Right lobe of liver (tissue), 6 donors: ENCODE measurements at regions not wholly inside any gene's neighbourhood (a gene's known extent, or its start where the extent isn't known, plus 50 kb on each side); places are given as distances from the start of the nearest gene placed in this dataset.

ENCODE experiments used
- ATAC-seq, 4 donors: fragments of 200-7000 bp; cut with Tn5 transposase; one replicate each; pipeline ENCODE4 v1.9.1; 2020; ENCODE audit warnings: mild to moderate bottlenecking in 4 of 4, moderate library complexity in 4 of 4
- DNase-seq, 3 donors: peaks; one replicate each; pipeline ENCODE4 v3.0.0-alpha.2; 2020
- H3K27ac ChIP-seq, 3 donors: fragments of 200-600 bp; one replicate each; pipeline ENCODE4 v1.8.0; 2022
- H3K27me3 ChIP-seq, 2 donors: fragments of 200-600 bp; one replicate each; pipeline ENCODE4 v1.8.0; 2022
- H3K36me3 ChIP-seq, 4 donors: fragments of 200-600 bp; sonication (generic) in 1 of 4; one replicate each; pipeline versions ENCODE4 v1.5.1 to v1.8.0; 2017 to 2022; ENCODE audit warnings: control low read depth in 1 of 4
- H3K4me1 ChIP-seq, 4 donors: fragments of 200-600 bp; sonication (generic) in 1 of 4; one replicate each; pipeline versions ENCODE4 v1.5.1 to v1.8.0; 2017 to 2022; ENCODE audit warnings: control low read depth in 1 of 4
- H3K4me3 ChIP-seq, 3 donors: fragments of 200-600 bp; one replicate each; pipeline ENCODE4 v1.8.0; 2022
- H3K9me3 ChIP-seq, 4 donors: fragments of 200-600 bp; sonication (generic) in 1 of 4; one replicate each; pipeline versions ENCODE4 v1.5.1 to v1.8.0; 2017 to 2022; ENCODE audit warnings: control low read depth in 1 of 4
- CTCF ChIP-seq, 4 donors: fragments of 200-600 bp in 3 of 4; fragments of 450-650 bp in 1 of 4; IDR thresholded peaks; one replicate each; pipeline versions ENCODE4 v1.5.1 to v1.8.0; 2016 to 2022; ENCODE audit warnings: antibody characterized with exemption in 4 of 4, mild to moderate bottlenecking in 2 of 4
- POLR2A ChIP-seq: fragments of 450-650 bp; IDR thresholded peaks from one replicate; pipeline ENCODE4 v1.6.1; 2017; ENCODE audit warnings: antibody characterized with exemption, mild to moderate bottlenecking
- WGBS: methylation state at CpG from one replicate; pipeline ENCODE4 v1.1.6; 2018; ENCODE audit warnings: low coverage, low lambda C conversion rate; ENCODE audit not compliant: insufficient coverage; ENCODE audit errors: missing lambda C conversion rate; 5-methylcytosine and 5-hydroxymethylcytosine counted together
- intact Hi-C, 2 donors: fragments of 100-400 bp; cut with DNase I; formaldehyde crosslinking; loops; one replicate each; pipeline versions ENCODE4 v1.11.2 to v1.14.1; 2022
- donor health status: DM: no; HTN: yes; CAD: no.
- donor health status: DM: no; HTN: no; CAD: no.
- donor health status: DM: no; HTN: no; CAD: no.
- donor health status: DM: no; HTN: yes; CAD: no.
- donor health status: DM: no; HTN: yes; CAD: no.

- intact Hi-C loops, result no loop called here
- H3K36me3 ChIP-seq, result no peaks in the 10 kb centered on the region
- TF ChIP-seq CTCF (IDR thresholded peaks at IDR 0.05) (no peak), POLR2A (no peak)
- no peaks in the 10 kb centered on the region for H3K4me1 ChIP-seq
- no peak overlapping the region for H3K27ac ChIP-seq
- no peak overlapping the region for H3K4me3 ChIP-seq
- ATAC-seq (no peak), DNase-seq (no peak)
- H3K27me3 ChIP-seq, result no peaks in the 10 kb centered on the region
- 29% methylated on average over 2 of the region's 2 CpGs for WGBS
- no peaks in the 10 kb centered on the region for H3K9me3 ChIP-seq
Observed at GRCh38 chr4:27248829-27249228, 388.2 kb downstream of the STIM2 start.

GRCh38 chr4:27251771-27252170 lies 391.1 kb downstream of the STIM2 start:
- Histone ChIP-seq H3K36me3 (no peaks in the 10 kb centered on the region), H3K9me3 (no peaks in the 10 kb centered on the region), H3K27ac (no peak overlapping the region), H3K4me1 (no peaks in the 10 kb centered on the region), H3K27me3 (no peaks in the 10 kb centered on the region), H3K4me3 (no peak overlapping the region)
- TF ChIP-seq POLR2A (no peak), CTCF (IDR thresholded peaks at IDR 0.05) (no peak)
- intact Hi-C loops, result no loop called here
- 7% methylated on average over 2 of the region's 2 CpGs for WGBS
- DNase-seq, result no peak
- no peak for ATAC-seq

- DNase-seq (no peak), ATAC-seq (no peak)
- Histone ChIP-seq H3K9me3 (no peaks in the 10 kb centered on the region), H3K36me3 (no peaks in the 10 kb centered on the region), H3K4me1 (no peaks in the 10 kb centered on the region), H3K27ac (no peak overlapping the region), H3K4me3 (no peak overlapping the region), H3K27me3 (no peaks in the 10 kb centered on the region)
- intact Hi-C loops, result no loop called here
- TF ChIP-seq POLR2A (no peak), CTCF (IDR thresholded peaks at IDR 0.05) (no peak)
- WGBS, result 44% methylated on average over 7 of the region's 7 CpGs
Observed at GRCh38 chr4:27267339-27267969, 406.8 kb downstream of the STIM2 start.

DNA sequence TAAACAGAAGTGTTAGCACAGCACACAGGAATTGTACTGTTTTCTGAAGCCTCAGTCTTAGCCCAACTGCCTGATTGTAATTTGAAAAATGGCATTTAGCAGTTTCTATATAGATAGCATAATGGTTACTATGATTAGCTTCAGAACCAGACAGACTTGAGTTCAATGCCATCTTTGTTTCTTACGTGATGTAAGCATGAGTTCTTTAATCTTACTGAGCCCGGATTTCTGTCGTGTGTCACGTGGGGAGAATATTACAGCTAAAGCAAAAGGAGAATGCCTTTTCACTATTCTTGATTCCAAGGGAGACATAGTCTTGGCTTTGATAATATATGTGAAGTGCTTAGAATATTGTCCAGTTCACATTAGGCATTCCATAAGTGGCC lies 407.3 kb downstream of the STIM2 start:
- no peak overlapping the region for H3K4me3 ChIP-seq
- no peaks in the 10 kb centered on the region for H3K27me3 ChIP-seq
- no peaks in the 10 kb centered on the region for H3K9me3 ChIP-seq
- DNase-seq (no peak), ATAC-seq (no peak)
- H3K27ac ChIP-seq, result no peak overlapping the region
- WGBS, result 38% methylated on average over 4 of the region's 4 CpGs
- H3K36me3 ChIP-seq, result no peaks in the 10 kb centered on the region
- no peaks in the 10 kb centered on the region for H3K4me1 ChIP-seq
- intact Hi-C loops, result no loop called here
- TF ChIP-seq CTCF (IDR thresholded peaks at IDR 0.05) (no peak), POLR2A (no peak)

DNA sequence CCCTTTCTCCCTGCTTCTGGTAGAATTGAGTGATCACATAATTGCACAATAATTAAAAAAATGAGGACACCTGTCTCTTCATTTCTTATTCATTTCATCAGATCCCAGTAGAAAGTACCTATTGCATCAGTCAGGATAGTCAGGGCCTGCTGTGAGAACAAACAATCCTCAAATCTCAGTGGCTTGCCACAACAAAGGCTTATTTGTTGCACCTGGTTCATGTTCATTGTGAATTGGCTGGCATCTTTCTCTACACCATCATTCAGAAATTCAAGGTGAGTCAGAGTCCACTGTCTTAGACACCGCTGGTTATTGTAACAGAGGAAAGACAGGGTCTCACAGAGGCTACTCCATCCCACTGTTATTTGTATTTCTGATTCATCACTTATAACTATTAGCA lies 409.8 kb downstream of the STIM2 start:
- TF ChIP-seq CTCF (IDR thresholded peaks at IDR 0.05), result no peak
- TF ChIP-seq POLR2A, result no peak
- DNase-seq (no peak), ATAC-seq (no peak)
- intact Hi-C loops, result no loop called here
- Histone ChIP-seq H3K27ac (no peak overlapping the region), H3K4me3 (no peak overlapping the region), H3K36me3 (no peaks in the 10 kb centered on the region), H3K9me3 (no peaks in the 10 kb centered on the region), H3K27me3 (no peaks in the 10 kb centered on the region), H3K4me1 (no peaks in the 10 kb centered on the region)
- WGBS, result 36% methylated on average over 1 of the region's 1 CpG
